ENCODE measurements at regions not wholly inside any gene's neighbourhood (a gene's known extent, or its start where the extent isn't known, plus 50 kb on each side); places are given as distances from the start of the nearest gene placed in this dataset.

DNA sequence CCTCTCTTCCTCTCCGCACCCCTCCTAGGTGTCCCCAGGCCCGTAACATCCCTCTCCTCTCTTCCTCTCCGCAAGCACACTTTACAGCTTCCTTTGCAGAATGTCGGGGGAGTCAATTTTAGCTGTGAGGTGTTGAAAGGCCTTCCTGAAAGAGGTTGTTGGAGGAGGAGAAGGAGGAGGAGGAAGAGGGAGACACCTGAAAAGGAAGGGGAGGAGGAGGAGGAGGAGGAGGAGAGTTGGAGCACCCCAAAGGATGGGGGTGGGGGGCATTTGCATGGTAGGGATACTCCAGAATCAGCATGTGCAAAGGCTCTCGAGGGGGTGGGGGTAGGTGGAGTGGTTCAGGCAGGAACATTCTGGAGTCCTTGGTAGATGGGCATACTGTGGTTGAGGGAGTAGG lies 1045.1 kb downstream of the TBC1D22A start:
- DNase-seq = no peak

- no peak for DNase-seq
Observed at GRCh38 chr22:47806894-47807293, 1044.4 kb downstream of the TBC1D22A start.

- no peak for DNase-seq
Observed at GRCh38 chr22:47805394-47805935, 1043.0 kb downstream of the TBC1D22A start.

GRCh38 chr22:47804281-47804680 lies 1041.8 kb downstream of the TBC1D22A start:
- DNase-seq = no peak

- no peak for DNase-seq
Observed at GRCh38 chr22:47802421-47802820, 1040.0 kb downstream of the TBC1D22A start.

DNA sequence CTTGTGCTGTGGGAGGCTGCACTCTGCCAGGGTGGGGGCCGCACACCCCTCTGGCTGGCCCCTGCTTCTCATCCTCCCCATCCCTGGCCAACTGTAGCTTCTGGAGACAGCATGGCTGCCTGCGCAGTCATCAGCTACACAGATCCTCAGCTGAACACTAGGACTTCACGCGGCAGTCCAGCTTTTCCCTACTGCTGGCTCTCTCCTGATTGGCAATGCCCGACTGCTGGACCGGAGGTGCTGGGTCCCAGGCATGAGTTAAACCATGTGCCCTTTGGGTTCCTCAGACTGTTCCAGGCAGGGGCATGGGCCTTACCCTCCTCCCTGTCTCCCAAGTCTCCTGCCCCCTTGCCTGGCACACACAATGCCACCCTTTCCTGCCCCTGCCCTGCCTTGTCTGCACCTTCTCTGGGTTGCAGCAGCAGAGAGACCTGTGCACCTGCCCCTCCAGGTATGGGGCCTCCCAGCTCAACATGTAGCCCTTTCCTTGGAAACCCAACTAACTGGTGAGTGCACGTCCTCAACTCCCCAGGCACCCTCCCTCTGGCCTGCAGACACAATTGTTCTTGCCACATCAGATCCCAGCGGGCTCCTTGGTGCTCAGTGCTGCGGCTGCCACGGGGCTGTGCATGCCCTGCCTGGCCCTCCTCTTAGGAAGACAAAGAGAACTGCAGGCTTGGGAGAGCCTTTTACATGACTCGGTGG lies 1039.2 kb downstream of the TBC1D22A start:
- no peak for DNase-seq

GRCh38 chr22:47798229-47798628 lies 1035.8 kb downstream of the TBC1D22A start:
- no peak for DNase-seq

GRCh38 chr22:47797342-47797945 lies 1035.0 kb downstream of the TBC1D22A start:
- DNase-seq = no peak

DNA sequence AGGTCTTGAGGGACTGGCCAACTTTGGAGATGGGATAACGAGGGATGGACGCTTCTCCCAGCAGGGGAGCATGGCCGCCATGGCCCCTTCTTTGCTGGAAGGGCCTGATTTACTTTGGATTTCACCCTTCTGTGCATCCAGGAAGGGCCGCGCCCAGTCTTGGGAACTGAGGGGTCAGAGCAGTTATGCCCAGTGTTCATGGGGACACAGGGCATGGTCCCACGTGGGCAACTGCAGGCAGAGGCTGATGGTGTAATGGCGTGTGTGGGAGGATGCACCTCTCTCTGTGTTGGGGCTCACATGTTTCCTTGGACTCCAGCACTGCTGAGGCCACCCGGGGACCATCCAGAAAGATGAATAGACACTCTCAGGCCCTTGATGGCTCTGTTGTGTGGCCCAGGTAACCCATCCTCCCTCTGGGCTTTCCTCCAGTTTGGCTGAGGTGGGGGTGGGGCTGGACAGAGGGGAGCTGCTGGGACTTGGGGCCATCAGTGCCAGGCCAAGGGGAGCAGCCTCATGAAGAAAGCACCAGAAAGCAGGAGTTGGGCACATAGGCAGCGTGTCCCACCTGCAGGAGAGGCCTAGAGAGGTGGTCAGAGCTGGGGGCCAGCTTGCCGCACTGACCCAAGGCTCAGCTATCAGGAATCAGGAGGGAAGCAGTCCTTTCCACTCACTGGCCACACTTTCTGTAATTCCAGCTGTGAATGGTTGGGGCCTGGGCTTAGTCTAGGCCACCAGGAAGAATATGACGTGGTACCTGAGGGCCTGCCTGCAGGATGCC lies 1033.9 kb downstream of the TBC1D22A start:
- no peak for DNase-seq

- no peak for DNase-seq
Observed at GRCh38 chr22:47795477-47796127, 1033.2 kb downstream of the TBC1D22A start.

DNA sequence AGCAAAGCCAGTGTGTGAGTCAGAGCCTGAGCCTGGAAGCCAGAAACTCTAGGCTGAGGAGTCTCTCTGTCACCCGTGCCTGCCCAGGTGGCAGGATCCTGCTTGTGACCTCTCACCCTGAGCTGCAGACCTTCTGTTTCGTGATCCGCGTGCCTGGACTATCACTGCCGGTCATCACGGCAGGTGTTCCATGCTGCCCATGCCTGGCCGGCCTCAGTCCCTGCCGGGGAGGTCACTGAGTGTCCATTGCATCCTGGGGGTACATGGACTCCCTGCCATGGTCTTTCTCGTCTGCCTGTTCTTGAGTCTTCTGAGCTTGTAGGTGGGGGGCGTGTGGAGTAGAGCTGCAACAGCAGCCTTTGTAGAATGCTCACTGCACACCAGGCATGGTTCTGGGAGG lies 1032.4 kb downstream of the TBC1D22A start:
- DNase-seq = no peak

- no peak for DNase-seq
Observed at GRCh38 chr22:47793304-47794101, 1031.1 kb downstream of the TBC1D22A start.

GRCh38 chr22:47789171-47789570 lies 1026.7 kb downstream of the TBC1D22A start:
- DNase-seq = no peak

DNA sequence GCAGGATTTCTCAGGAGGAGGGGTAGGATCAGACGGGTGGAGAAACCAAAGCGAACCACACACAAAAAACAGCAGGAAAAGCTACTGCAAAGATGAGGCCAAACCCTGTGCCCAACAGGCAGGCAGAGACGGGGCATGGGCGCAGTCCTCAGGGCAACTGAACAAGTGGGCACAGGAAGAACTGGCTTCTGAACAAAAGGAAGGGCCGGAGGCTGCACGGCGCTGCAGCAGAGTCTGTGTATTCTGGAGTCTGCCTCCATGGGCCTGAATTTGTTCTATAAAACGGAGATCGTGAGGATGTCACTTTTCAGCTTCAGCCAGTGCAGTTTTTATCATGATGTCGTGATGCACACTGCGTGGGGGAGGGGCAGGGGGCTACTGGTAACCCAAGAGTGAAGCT lies 1026.0 kb downstream of the TBC1D22A start:
- no peak for DNase-seq

- DNase-seq = no peak
Observed at GRCh38 chr22:47787501-47788227, 1025.2 kb downstream of the TBC1D22A start.

DNA sequence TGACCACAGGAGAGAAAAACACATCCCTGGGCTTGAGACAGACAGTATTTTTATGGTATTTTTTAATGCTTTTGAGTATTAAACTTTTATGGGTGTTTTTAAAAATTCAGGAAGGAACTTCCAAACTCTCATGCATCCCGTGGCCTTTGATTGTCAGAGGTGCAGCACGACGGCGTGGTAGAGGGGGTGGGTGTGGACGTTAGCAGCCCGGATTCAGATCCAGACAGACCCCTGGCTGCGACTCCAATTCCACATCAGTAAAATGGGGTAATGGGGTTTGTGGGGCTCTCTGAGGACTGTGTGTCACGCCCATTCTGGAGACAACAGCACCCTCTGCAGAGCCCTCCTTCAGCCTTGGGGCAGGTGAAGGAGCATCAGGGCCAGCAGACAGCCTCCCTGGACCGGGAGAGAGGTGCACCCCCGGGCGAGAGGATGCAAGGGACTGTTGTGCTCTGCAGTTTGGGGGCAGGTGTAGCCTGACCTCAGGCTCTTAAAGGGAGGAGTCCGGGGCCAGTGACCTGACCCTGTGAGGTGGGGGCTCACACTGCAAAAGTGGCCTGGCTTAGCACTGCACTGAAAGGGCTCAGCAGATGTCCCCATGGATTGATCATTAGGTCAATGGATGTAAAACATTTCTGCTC lies 1024.3 kb downstream of the TBC1D22A start:
- DNase-seq = no peak

DNA sequence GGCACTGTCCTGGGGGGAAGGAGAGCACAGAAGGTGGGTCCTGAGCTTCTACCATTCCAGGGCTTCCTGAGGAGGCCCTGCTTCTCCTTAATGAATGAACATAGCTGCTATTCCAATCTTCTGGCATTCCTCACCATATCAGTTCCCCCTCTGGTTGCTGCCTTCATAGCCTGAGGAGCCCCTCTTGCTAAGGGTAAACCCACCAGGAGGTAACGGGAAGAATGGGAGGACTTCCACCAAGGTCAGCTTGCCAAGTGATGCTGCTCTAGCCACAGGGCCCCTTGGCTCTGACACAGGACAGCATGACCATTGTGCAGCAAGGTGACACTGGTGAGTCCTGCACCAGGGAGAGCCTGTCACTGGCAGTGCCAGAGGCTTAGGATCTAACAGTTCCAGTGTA lies 1022.5 kb downstream of the TBC1D22A start:
- DNase-seq = no peak

- DNase-seq = no peak
Observed at GRCh38 chr22:47784367-47784983, 1022.0 kb downstream of the TBC1D22A start.

- DNase-seq = no peak
Observed at GRCh38 chr22:47783433-47784366, 1021.2 kb downstream of the TBC1D22A start.
